HepG2 (cell line): ENCODE measurements at regions not wholly inside any gene's neighbourhood (a gene's known extent, or its start where the extent isn't known, plus 50 kb on each side); places are given as distances from the start of the nearest gene placed in this dataset.

Experiments used
- CAMTA2 ChIP-seq: sonication (generic); formaldehyde crosslinking; IDR thresholded peaks from 2 replicates; pipeline ENCODE4 v1.4.0; 2020; ENCODE audit warnings: mild to moderate bottlenecking, missing genetic modification reagents, borderline replicate concordance
- GATA4 ChIP-seq: sonication (generic); IDR thresholded peaks from 2 replicates; pipeline ENCODE4 v1.6.1; 2016; ENCODE audit warnings: antibody characterized with exemption, low read depth, borderline replicate concordance
- HMG20A ChIP-seq: IDR thresholded peaks from 2 replicates; pipeline ENCODE4 v1.6.1; 2016; ENCODE audit warnings: borderline replicate concordance
- RAD51 ChIP-seq: fragments of 450-650 bp; IDR thresholded peaks from 2 replicates; pipeline ENCODE4 v1.6.1; 2016; ENCODE audit warnings: borderline replicate concordance
- RBM22 ChIP-seq: fragments of 200-400 bp; formaldehyde crosslinking; optimal IDR thresholded peaks from 2 replicates; pipeline ENCODE3; 2017; ENCODE audit warnings: mild to moderate bottlenecking, low read length, moderate library complexity
- ZNF143 ChIP-seq: sonication (generic); formaldehyde crosslinking; IDR thresholded peaks from 2 replicates; pipeline ENCODE4 v1.4.0; 2020; ENCODE audit warnings: missing genetic modification reagents
- TF ChIP-seq, protein P1 (sequence below): sonication (generic); formaldehyde crosslinking; IDR thresholded peaks from 2 replicates; pipeline ENCODE4 v1.4.0; 2020; ENCODE audit warnings: missing genetic modification reagents
- TF ChIP-seq, protein P2 (sequence below): sonication (generic); formaldehyde crosslinking; IDR thresholded peaks from 2 replicates; pipeline ENCODE4 v1.5.1; 2020; ENCODE audit warnings: mild to moderate bottlenecking, missing genetic modification reagents, borderline replicate concordance
- TF ChIP-seq, protein P3 (sequence below): sonication (generic); formaldehyde crosslinking; IDR thresholded peaks from 2 replicates; pipeline ENCODE4 v1.8.0; 2022; ENCODE audit warnings: mild to moderate bottlenecking, missing genetic modification reagents
- TF ChIP-seq, protein P4 (sequence below): IDR thresholded peaks from 2 replicates; pipeline ENCODE4 v1.6.1; 2016; ENCODE audit warnings: mild to moderate bottlenecking
- TF ChIP-seq, protein P5 (sequence below): sonication (generic); formaldehyde crosslinking; IDR thresholded peaks from 2 replicates; pipeline ENCODE4 v1.8.0; 2022; ENCODE audit warnings: mild to moderate bottlenecking, missing genetic modification reagents, borderline replicate concordance
- TF ChIP-seq, protein P6 (sequence below), 2 experiments: IDR thresholded peaks; 2 replicates each; pipeline ENCODE4 v1.6.1; 2011 to 2012; ENCODE audit warnings: low read length in 2 of 2, borderline replicate concordance in 1 of 2, low read depth in 1 of 2, mild to moderate bottlenecking in 1 of 2, moderate library complexity in 1 of 2

DNA sequence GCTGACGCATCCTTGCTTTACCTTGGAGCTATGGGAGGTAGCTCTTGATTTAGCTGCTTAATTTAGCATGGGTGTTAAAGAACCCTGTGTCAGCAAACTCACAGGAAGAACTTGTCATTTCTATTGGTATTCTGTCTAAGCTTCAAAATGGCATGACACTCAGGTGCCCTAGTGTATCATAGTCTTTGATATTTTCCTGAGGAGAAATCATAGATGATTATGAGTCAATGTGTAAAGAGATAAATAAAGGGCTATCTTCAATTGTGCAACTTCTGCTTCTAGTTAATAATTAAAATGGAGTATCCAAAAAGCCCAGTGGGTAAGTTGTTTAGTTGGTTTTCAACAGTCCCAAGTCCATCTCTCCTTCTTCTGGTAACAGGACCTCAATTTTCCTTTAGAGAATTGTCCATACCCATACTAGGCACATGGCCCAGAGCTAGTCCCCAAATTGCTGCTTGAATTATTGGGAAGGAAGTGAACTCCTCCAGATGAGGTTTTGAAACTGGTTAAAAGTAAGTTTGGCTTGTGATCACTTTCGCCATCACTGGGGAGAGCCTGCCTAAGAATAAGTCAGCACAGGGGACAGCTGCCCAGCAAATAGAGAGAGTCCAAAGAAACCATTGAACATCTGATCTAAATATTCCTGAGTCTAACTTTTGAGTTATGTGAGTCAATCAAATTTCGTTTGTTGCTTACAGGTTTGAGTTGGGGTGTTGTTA lies 169.0 kb upstream of the PHYHIPL start (continued):
- TF ChIP-seq, protein P1, sequence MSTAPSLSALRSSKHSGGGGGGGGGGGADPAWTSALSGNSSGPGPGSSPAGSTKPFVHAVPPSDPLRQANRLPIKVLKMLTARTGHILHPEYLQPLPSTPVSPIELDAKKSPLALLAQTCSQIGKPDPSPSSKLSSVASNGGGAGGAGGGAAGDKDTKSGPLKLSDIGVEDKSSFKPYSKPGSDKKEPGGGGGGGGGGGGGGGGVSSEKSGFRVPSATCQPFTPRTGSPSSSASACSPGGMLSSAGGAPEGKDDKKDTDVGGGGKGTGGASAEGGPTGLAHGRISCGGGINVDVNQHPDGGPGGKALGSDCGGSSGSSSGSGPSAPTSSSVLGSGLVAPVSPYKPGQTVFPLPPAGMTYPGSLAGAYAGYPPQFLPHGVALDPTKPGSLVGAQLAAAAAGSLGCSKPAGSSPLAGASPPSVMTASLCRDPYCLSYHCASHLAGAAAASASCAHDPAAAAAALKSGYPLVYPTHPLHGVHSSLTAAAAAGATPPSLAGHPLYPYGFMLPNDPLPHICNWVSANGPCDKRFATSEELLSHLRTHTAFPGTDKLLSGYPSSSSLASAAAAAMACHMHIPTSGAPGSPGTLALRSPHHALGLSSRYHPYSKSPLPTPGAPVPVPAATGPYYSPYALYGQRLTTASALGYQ (CRISPR knock-in tag): peak; percentile 70; the same call in 1 of the 2 replicates
- TF ChIP-seq HMG20A (CRISPR knock-in tag): peak; percentile 81; the same call in 1 of the 2 replicates
- TF ChIP-seq RAD51: no peak
- TF ChIP-seq, protein P2, sequence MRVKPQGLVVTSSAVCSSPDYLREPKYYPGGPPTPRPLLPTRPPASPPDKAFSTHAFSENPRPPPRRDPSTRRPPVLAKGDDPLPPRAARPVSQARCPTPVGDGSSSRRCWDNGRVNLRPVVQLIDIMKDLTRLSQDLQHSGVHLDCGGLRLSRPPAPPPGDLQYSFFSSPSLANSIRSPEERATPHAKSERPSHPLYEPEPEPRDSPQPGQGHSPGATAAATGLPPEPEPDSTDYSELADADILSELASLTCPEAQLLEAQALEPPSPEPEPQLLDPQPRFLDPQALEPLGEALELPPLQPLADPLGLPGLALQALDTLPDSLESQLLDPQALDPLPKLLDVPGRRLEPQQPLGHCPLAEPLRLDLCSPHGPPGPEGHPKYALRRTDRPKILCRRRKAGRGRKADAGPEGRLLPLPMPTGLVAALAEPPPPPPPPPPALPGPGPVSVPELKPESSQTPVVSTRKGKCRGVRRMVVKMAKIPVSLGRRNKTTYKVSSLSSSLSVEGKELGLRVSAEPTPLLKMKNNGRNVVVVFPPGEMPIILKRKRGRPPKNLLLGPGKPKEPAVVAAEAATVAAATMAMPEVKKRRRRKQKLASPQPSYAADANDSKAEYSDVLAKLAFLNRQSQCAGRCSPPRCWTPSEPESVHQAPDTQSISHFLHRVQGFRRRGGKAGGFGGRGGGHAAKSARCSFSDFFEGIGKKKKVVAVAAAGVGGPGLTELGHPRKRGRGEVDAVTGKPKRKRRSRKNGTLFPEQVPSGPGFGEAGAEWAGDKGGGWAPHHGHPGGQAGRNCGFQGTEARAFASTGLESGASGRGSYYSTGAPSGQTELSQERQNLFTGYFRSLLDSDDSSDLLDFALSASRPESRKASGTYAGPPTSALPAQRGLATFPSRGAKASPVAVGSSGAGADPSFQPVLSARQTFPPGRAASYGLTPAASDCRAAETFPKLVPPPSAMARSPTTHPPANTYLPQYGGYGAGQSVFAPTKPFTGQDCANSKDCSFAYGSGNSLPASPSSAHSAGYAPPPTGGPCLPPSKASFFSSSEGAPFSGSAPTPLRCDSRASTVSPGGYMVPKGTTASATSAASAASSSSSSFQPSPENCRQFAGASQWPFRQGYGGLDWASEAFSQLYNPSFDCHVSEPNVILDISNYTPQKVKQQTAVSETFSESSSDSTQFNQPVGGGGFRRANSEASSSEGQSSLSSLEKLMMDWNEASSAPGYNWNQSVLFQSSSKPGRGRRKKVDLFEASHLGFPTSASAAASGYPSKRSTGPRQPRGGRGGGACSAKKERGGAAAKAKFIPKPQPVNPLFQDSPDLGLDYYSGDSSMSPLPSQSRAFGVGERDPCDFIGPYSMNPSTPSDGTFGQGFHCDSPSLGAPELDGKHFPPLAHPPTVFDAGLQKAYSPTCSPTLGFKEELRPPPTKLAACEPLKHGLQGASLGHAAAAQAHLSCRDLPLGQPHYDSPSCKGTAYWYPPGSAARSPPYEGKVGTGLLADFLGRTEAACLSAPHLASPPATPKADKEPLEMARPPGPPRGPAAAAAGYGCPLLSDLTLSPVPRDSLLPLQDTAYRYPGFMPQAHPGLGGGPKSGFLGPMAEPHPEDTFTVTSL: peak; percentile 75; the same call in 1 of the 2 replicates
- no peak for TF ChIP-seq CAMTA2 (CRISPR knock-in tag)
- TF ChIP-seq, protein P3, sequence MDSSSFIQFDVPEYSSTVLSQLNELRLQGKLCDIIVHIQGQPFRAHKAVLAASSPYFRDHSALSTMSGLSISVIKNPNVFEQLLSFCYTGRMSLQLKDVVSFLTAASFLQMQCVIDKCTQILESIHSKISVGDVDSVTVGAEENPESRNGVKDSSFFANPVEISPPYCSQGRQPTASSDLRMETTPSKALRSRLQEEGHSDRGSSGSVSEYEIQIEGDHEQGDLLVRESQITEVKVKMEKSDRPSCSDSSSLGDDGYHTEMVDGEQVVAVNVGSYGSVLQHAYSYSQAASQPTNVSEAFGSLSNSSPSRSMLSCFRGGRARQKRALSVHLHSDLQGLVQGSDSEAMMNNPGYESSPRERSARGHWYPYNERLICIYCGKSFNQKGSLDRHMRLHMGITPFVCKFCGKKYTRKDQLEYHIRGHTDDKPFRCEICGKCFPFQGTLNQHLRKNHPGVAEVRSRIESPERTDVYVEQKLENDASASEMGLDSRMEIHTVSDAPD (CRISPR knock-in tag): no peak
- TF ChIP-seq GATA4: peak; percentile 83; the same call in 1 of the 2 replicates
- TF ChIP-seq ZNF143: no peak
- TF ChIP-seq, protein P4, sequence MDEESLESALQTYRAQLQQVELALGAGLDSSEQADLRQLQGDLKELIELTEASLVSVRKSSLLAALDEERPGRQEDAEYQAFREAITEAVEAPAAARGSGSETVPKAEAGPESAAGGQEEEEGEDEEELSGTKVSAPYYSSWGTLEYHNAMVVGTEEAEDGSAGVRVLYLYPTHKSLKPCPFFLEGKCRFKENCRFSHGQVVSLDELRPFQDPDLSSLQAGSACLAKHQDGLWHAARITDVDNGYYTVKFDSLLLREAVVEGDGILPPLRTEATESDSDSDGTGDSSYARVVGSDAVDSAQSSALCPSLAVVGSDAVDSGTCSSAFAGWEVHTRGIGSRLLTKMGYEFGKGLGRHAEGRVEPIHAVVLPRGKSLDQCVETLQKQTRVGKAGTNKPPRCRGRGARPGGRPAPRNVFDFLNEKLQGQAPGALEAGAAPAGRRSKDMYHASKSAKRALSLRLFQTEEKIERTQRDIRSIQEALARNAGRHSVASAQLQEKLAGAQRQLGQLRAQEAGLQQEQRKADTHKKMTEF (CRISPR knock-in tag): peak; percentile 73
- TF ChIP-seq, protein P5, sequence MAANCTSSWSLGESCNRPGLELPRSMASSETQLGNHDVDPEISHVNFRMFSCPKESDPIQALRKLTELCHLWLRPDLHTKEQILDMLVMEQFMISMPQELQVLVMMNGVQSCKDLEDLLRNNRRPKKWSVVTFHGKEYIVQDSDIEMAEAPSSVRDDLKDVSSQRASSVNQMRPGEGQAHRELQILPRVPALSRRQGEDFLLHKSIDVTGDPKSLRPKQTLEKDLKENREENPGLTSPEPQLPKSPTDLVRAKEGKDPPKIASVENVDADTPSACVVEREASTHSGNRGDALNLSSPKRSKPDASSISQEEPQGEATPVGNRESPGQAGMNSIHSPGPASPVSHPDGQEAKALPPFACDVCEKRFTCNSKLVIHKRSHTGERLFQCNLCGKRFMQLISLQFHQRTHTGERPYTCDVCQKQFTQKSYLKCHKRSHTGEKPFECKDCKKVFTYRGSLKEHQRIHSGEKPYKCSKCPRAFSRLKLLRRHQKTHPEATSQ (CRISPR knock-in tag): no peak
- TF ChIP-seq, protein P6, sequence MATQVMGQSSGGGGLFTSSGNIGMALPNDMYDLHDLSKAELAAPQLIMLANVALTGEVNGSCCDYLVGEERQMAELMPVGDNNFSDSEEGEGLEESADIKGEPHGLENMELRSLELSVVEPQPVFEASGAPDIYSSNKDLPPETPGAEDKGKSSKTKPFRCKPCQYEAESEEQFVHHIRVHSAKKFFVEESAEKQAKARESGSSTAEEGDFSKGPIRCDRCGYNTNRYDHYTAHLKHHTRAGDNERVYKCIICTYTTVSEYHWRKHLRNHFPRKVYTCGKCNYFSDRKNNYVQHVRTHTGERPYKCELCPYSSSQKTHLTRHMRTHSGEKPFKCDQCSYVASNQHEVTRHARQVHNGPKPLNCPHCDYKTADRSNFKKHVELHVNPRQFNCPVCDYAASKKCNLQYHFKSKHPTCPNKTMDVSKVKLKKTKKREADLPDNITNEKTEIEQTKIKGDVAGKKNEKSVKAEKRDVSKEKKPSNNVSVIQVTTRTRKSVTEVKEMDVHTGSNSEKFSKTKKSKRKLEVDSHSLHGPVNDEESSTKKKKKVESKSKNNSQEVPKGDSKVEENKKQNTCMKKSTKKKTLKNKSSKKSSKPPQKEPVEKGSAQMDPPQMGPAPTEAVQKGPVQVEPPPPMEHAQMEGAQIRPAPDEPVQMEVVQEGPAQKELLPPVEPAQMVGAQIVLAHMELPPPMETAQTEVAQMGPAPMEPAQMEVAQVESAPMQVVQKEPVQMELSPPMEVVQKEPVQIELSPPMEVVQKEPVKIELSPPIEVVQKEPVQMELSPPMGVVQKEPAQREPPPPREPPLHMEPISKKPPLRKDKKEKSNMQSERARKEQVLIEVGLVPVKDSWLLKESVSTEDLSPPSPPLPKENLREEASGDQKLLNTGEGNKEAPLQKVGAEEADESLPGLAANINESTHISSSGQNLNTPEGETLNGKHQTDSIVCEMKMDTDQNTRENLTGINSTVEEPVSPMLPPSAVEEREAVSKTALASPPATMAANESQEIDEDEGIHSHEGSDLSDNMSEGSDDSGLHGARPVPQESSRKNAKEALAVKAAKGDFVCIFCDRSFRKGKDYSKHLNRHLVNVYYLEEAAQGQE (IDR thresholded peaks at IDR 0.05; ENCODE audit: borderline replicate concordance in 1 of 2, low read depth in 1 of 2, low read length in 2 of 2): peak in 1 of 2 experiments; percentile 60; a peak in 1 of 4 replicates
- no peak for TF ChIP-seq RBM22
